Heart left ventricle (tissue), 16 donors: ENCODE measurements at regions not wholly inside any gene's neighbourhood (a gene's known extent, or its start where the extent isn't known, plus 50 kb on each side); places are given as distances from the start of the nearest gene placed in this dataset.
"Not testable (repeated sequence)": the region's sequence is repeated elsewhere in the genome, so short reads cannot be mapped to it uniquely, and the experiment has no call there.

Experiments used
- ATAC-seq, 4 donors: fragments of 200-7000 bp; cut with Tn5 transposase; one replicate each; pipeline ENCODE4 v1.9.1; 2020 to 2022; ENCODE audit warnings: moderate library complexity in 4 of 4, mild to moderate bottlenecking in 3 of 4, moderate number of reproducible peaks in 1 of 4
- DNase-seq, 5 donors: peaks; one replicate each; pipeline ENCODE4 v3.0.0-alpha.2; 2020
- H3K27ac ChIP-seq, 12 donors: fragments of 200-600 bp; sonication (generic) in 4 of 12; one replicate each; pipeline versions ENCODE4 v1.5.0 to v1.8.0; 2016 to 2022; ENCODE audit warnings: mild to moderate bottlenecking in 2 of 12
- H3K27me3 ChIP-seq, 9 donors: fragments of 200-600 bp; sonication (generic) in 2 of 9; one replicate each; pipeline versions ENCODE4 v1.5.1 to v1.8.0; 2016 to 2022; ENCODE audit warnings: mild to moderate bottlenecking in 3 of 9
- H3K36me3 ChIP-seq, 9 donors: fragments of 200-600 bp; sonication (generic) in 2 of 9; one replicate each; pipeline versions ENCODE4 v1.5.0 to v1.8.0; 2018 to 2022; ENCODE audit warnings: mild to moderate bottlenecking in 2 of 9
- H3K4me1 ChIP-seq, 12 donors: fragments of 200-600 bp; sonication (generic) in 4 of 12; one replicate each; pipeline versions ENCODE4 v1.5.0 to v1.8.0; 2016 to 2022; ENCODE audit warnings: mild to moderate bottlenecking in 3 of 12
- H3K4me3 ChIP-seq, 12 donors: fragments of 200-600 bp; sonication (generic) in 4 of 12; one replicate each; pipeline versions ENCODE4 v1.5.0 to v1.8.0; 2017 to 2022; ENCODE audit warnings: mild to moderate bottlenecking in 9 of 12, moderate library complexity in 4 of 12
- H3K9me3 ChIP-seq, 12 donors: fragments of 200-600 bp; sonication (generic) in 4 of 12; one replicate each; pipeline versions ENCODE4 v1.5.0 to v1.8.0; 2016 to 2022; ENCODE audit warnings: mild to moderate bottlenecking in 1 of 12
- CTCF ChIP-seq, 12 donors: fragments of 200-600 bp; sonication (generic) in 4 of 12; IDR thresholded peaks; one replicate each; pipeline versions ENCODE4 v1.5.0 to v1.8.0; 2018 to 2022; ENCODE audit warnings: antibody characterized with exemption in 12 of 12, mild to moderate bottlenecking in 5 of 12
- WGBS, 4 donors: extraction: QIAGEN DNeasy Blood & Tissue Kit in 2 of 4; methylation state at CpG; one replicate each; pipeline versions ENCODE4 v1.1.5 to v1.1.7; 2013 to 2018; 5-methylcytosine and 5-hydroxymethylcytosine counted together
- intact Hi-C, 10 donors: fragments of 100-400 bp; cut with DNase I; formaldehyde crosslinking; loops; one replicate each; pipeline versions ENCODE4 v1.11.1 to v1.14.2; 2022
- donor health status: ischemic (EF 13 %, LVEDD 7.1; RV severe dilation, severe dysfunction).
- donor health status: healthy with polysubstance abuse.
- donor health status: DM: no; HTN: yes; CAD: no.
- donor health status: DM: no; HTN: no; CAD: no.
- donor health status: ischemic (EF 25% LVEDD 6.9; RV normal size, moderate dysfunction).
- donor health status: ischemic (EF 25% LVEDD 5.7; RV mildly dilated, moderate dysfunction).
- donor health status: healthy.
- donor health status: DM: yes; HTN: yes; CAD: no.
- donor health status: ischemic (EF 35%, LVEDD 5.7; RV mildly dilated, moderate dysfunction).
- donor health status: nonischemic (EF 11% LVEDD 7.7; RV severe dilation, severe dysfunction).
- donor health status: DM: yes; HTN: yes; CAD: no.
- donor health status: PGD.
- donor health status: ischemic (EF 29% LVEDD 5.4; RV normal size, mild dysfunction).
- donor health status: nonischemic (EF 23%, LVEDD 6.1; RV moderate dilation, normal function).

DNA sequence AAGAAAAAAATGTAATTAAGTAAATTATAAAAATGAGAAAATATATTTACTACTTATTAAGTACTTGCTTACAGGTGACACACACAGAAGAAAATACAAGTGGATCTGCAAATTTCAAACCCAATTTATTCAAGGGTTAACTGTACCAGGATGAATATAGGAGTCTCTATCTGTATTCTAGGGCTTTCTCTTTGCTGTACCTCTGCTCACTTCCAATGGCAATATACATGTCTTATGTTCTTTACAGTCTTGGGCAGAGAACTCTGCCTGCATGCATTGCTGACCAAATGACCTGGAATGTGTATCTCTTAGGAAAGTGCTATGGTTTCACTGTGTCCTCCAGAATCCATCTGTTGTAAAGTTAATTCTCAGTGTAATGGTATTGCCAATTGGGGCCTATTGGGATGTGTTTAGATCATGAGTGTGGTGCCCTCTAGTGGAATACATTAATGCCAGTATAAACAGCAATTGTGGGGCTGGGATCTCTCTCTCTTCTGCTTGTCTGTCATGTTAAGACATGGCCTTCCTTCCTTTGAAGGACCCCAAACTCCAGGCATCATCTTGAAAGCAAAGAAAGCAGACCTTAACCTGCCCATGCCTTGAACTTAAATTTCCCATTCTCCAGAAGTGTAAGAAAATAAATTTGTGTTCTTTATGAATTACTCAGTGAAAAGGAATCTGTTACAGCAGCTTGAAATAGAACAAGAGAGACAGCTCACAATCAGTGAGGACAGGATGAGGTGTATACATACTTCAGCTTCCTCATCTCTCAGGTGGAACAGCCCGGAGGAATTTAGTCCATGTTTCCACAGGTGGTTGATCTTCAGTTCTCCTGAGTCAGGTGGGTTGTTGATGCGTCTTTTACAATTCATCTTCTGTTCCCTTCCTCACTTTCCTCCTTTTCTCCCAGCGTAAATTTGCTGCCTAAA lies 356.9 kb downstream of the RPIA start:
- 31 to 86% (median 43%) methylated on average over 1 to 2 of the region's 3 CpGs for WGBS, 4 donors
- intact Hi-C loops, H3K27ac ChIP-seq, H3K4me1 ChIP-seq, H3K36me3 ChIP-seq, H3K4me3 ChIP-seq, H3K27me3 ChIP-seq, DNase-seq, H3K9me3 ChIP-seq: not testable (repeated sequence)
- peak; percentile 39 to 69 (median 60) for TF ChIP-seq CTCF (IDR thresholded peaks at IDR 0.05)
- peak in 2 of 4 donors; percentile 68 to 77 for ATAC-seq

GRCh38 chr2:89058616-89059015 lies 367.1 kb downstream of the RPIA start:
- H3K36me3 ChIP-seq, ATAC-seq, DNase-seq, H3K27me3 ChIP-seq, intact Hi-C loops, H3K4me3 ChIP-seq, H3K4me1 ChIP-seq, H3K9me3 ChIP-seq, H3K27ac ChIP-seq: not testable (repeated sequence)
- 63 to 71% (median 68%) methylated on average over 4 of the region's 4 CpGs for WGBS, 4 donors

- DNase-seq, H3K4me1 ChIP-seq, H3K27me3 ChIP-seq, H3K4me3 ChIP-seq, ATAC-seq, H3K9me3 ChIP-seq, H3K36me3 ChIP-seq, intact Hi-C loops, H3K27ac ChIP-seq: not testable (repeated sequence)
- 70 to 77% (median 74%) methylated on average over 1 of the region's 1 CpG for WGBS, 4 donors
Observed at GRCh38 chr2:89061174-89061573, 369.7 kb downstream of the RPIA start.

DNA sequence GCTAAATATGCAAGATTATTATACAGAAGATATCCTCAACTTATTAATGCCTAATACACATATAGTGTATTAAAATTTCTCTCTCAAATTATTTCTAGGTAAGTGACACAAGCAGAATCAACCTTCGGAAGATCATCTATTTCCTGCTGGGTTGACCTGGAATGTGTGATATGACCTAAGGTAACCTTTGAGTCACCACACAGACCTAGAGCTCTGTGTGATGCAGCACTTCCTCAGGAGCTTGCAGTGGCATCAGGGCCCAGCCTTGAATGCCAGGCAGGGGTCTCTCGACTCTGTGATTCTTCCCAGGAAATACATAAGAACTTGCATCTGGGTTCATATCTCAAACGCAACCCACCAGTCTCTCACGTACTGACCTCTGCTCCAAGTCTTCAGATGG lies 385.3 kb downstream of the RPIA start:
- H3K9me3 ChIP-seq, H3K27me3 ChIP-seq, H3K27ac ChIP-seq, H3K36me3 ChIP-seq, H3K4me1 ChIP-seq, ATAC-seq, H3K4me3 ChIP-seq, intact Hi-C loops, DNase-seq: not testable (repeated sequence)
- 50 to 64% (median 59%) methylated on average over 4 of the region's 4 CpGs for WGBS, 4 donors

DNA sequence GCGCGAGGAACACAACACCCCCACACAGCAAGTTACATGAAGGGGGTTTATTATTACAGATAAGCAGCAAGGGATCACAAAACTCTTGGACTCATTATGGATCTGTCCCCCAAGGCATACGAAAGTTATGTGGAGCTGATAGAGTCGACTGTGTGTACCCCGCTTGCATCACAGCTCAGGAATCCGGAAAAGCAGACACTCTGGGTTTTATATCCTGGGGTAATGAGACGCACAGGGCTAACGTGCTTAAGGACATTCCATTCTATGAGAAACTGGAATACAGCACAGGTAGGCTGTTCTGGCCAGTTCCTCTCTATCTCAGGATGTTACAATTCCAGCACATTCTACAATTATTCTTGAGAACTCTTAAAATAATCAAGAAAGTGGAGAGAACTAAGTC lies 401.4 kb downstream of the RPIA start:
- H3K27ac ChIP-seq, H3K9me3 ChIP-seq, ATAC-seq, H3K4me1 ChIP-seq, intact Hi-C loops, H3K36me3 ChIP-seq, DNase-seq, H3K4me3 ChIP-seq, H3K27me3 ChIP-seq: not testable (repeated sequence)
- WGBS, 4 donors: 61 to 76% (median 65%) methylated on average over 6 to 8 of the region's 8 CpGs

- intact Hi-C loops, H3K9me3 ChIP-seq, ATAC-seq, DNase-seq, H3K27ac ChIP-seq, H3K4me1 ChIP-seq, H3K36me3 ChIP-seq, H3K4me3 ChIP-seq, H3K27me3 ChIP-seq: not testable (repeated sequence)
- WGBS, 4 donors: 14 to 41% (median 40%) methylated on average over 1 to 4 of the region's 4 CpGs
Observed at GRCh38 chr2:89095060-89095459, 403.6 kb downstream of the RPIA start.

GRCh38 chr2:89102587-89102986 lies 411.1 kb downstream of the RPIA start:
- H3K4me3 ChIP-seq, intact Hi-C loops, DNase-seq, H3K4me1 ChIP-seq, H3K36me3 ChIP-seq, H3K27ac ChIP-seq, H3K27me3 ChIP-seq, ATAC-seq, H3K9me3 ChIP-seq: not testable (repeated sequence)
- WGBS, 4 donors: 51 to 83% (median 63%) methylated on average over 1 to 4 of the region's 4 CpGs

GRCh38 chr2:89106369-89107019 lies 415.0 kb downstream of the RPIA start:
- H3K4me1 ChIP-seq, H3K9me3 ChIP-seq, DNase-seq, intact Hi-C loops, H3K27me3 ChIP-seq, H3K36me3 ChIP-seq, H3K4me3 ChIP-seq, ATAC-seq, H3K27ac ChIP-seq: not testable (repeated sequence)
- WGBS, 4 donors: 50 to 83% (median 78%) methylated on average over 1 to 2 of the region's 3 CpGs
